ENCODE measurements at regions not wholly inside any gene's neighbourhood (a gene's known extent, or its start where the extent isn't known, plus 50 kb on each side); places are given as distances from the start of the nearest gene placed in this dataset.
"Not testable (repeated sequence)": the region's sequence is repeated elsewhere in the genome, so short reads cannot be mapped to it uniquely, and the experiment has no call there.

DNA sequence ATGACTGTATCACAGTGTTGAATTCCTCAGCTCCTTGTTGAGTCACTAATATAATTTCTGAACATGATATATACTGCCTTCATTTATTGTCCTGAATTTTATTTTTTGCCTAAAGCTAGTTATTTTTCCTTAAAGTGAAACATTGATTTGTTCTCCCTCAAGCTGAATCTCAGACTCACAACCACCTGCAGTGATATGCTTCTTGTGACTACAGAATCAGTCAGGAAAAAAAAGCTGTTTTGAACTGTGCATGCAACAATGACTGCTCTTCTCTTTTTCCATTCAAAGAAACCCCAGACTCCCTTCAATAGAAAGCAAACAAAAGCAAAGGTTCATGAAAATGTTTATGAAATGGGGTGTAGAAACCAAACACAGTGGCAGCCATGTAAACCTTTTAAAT lies 470.2 kb upstream of the CHD1 start:
- DNase-seq = no peak

DNA sequence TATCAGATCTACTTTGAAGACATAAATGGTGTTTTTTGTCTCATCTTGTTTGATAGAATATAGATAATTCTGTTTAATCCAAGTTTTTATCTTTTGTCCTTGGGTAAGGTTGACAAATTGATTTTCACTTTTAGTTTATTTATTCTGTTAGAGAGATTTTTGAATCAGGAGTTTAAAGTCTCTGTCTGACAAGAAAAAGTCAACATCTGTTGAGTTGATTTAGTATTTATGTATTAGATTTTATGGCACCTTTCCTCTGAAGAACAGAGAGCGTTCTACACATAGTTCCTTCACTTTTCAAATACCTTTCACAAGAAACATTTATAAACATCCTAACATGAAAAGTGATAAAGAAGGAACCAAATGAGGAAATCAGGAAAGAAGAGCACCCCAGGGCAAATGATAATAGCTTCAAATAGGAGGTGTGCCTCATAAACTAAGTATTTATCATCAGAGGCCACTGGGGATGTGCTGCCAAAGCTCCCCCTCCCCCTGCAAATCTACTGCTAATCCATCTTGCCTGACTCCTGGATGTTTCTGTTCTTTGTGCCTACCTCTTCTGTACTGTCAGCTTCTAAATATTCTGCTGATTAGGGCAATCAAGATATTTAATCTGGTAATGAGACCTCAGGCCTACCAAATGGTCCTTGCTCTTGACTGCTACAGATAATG lies 457.7 kb upstream of the CHD1 start:
- no peak for DNase-seq

DNA sequence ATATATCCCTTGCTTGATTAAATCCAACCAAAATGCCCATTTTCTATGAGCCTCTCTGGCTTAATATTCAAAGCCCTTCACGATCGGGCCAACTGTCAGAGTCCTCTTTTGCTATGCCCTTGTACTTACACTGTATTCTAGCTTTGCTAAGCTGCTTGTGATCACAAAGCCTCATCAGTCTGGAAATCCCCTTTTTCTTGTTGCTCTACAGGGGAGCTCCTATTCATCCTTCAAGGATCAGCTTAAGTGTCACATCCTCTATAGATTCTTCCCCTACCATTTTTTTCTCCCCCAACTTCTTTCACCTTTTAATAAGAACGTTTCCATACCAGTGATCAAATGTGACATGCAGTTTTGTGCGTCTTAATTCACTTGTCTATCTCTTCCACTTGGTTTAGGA lies 450.4 kb upstream of the CHD1 start:
- no peak for DNase-seq

DNA sequence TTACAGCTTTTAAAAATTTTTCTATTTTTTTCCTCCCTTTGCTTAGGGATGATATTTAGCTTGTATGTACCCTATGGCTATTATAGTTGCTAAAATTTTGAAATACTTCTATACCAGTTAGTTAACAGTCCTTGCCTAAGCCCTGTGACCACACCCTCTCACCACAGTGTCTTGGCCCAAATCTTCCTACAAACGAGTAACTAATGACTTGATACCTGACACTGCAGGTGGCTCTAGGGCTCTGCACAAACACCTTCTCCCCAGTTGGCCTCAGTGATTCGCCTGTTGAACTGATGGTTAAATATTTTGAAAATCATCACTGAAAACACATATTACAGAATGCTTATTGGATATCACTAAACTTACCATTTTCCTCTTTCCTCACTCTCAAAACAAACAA lies 449.6 kb upstream of the CHD1 start:
- DNase-seq = no peak

DNA sequence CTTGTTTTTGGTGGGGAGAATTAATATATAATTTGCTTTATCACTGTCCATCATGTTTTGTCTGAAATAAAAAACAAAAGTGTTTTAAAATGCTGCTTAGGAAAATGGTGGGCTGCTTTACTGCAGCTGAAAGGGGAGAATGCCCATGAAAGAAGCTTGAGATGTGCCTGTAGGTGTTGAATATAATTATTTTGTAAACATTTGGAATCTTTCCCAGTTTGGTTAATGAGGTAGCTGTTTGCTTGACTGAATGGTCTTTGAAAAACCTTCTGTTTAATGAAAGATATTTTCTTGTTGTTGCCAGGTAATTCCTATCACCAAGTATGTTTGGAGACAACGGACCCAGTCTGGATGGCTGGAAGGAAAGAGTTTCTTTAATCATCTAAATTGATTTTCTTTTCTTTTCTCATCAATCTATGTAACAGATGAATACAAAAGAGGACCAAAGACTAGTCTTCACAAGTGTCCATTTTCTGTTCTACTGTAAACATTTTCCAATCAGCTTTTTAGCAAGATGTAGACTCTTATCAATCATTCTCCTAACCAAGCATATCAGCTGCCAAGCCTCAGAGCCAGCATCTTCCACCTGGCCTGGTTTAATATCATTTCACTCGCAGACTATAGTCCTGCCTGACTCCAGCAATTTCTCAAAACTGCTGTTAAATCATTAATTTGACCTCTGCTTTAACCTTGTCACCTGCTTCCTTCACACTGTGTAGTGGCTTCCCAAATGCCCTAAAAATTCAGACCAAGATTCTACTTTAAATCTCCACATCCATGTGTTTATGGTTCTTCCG lies 441.2 kb upstream of the CHD1 start:
- DNase-seq = no peak

DNA sequence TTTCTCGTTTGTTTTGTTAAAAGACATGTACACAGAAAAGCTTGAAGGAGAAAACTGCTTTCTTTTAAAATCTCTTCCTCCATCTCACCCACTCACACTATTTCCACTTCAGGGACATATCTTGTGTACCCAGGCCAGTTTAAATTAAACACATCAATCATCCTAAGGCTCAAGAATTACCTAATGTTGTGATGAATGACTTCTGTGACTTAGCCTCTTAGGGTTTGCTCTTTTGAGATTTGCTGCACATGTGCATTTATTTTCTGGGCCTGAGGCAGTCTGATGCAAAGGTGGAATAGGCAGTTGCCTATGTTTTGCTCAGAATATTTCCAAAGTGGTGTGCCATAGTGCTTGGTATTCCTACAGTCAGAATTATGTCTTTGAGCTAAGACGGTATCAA lies 439.9 kb upstream of the CHD1 start:
- no peak for DNase-seq

DNA sequence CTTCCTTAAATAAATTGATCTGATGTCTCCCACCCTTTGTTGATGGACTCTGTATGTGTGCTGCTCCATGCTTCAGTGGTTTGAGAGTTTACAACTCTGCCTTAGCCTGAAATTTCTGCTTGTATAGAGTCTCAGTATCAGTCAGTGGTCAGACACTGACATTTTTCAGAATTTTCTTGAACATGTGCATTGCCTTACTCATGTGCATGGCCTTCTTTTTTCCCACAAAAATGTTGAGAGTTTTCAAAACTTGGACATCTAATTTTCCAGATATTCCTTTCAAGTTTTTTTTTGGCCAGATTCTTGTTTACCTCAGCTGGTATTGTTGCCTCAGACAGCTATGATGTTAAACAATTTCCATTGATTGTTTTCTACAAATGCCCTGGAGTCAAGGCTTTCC lies 427.1 kb upstream of the CHD1 start:
- DNase-seq = no peak

DNA sequence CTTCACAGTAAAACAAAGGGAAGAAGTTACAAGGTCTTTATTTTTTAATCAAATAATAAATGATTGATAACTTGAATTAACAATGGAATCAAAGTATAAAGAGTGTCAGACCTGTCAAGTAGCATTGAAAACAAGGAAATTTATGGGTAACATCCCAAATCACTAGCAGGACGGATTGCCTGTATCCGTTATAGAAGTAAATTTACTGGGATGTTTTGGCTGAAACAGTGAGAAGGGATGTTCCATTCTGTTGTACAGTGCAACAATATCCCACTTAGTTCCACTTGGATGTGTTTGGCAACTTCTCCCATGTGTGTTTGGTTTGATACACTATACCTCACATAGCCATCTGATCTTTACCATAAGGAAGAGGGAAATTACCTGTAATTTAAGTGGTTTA lies 421.0 kb upstream of the CHD1 start:
- no peak for DNase-seq

DNA sequence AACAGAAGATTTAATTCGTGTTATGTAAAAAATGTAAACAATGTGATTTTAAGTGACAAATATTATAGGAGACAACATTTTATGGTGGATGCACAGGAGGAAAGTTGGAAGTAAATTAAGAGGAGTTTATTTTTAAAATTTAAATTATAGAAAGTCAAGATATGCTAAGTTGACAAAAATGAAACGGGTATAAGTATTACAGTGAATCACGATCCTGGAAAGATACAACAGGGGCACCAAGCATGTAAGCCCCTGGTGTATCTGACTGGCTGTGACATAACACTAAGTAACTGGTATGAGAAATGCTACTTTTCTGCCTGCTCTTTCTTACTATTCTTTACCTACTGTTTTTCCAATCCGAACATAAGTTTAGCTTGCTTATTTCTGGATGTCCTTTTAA lies 419.8 kb upstream of the CHD1 start:
- no peak for DNase-seq

DNA sequence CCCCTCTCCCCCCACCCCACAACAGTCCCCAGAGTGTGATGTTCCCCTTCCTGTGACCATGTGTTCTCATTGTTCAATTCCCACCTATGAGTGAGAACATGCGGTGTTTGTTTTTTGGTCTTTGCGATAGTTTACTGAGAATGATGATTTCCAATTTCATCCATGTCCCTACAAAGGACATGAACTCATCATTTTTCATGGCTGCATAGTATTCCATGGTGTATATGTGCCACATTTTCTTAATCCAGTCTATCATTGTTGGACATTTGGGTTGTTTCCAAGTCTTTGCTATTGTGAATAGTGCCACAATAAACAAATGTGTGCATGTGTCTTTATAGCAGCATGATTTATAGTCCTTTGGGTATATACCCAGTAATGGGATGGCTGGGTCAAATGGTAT lies 411.0 kb upstream of the CHD1 start:
- DNase-seq = not testable (repeated sequence)

DNA sequence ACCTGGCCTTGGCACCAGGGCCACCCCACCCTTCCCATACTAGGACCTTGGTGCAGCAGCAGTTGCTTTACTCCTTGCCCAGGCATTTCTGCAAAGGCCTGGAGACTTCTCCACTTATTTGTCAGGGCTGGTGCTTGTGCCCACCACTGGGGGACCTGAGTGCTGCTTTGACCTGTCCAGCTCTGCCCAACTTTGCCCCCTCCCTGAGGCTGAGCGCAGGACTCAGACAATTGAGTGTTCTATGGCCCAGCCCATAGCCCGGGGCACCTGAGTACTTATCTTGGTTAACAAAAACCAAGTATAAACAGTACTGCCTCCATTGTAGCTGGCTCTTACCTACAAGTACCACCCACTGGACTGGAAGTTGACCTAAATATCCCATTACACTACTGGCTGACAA lies 406.1 kb upstream of the CHD1 start:
- no peak for DNase-seq

DNA sequence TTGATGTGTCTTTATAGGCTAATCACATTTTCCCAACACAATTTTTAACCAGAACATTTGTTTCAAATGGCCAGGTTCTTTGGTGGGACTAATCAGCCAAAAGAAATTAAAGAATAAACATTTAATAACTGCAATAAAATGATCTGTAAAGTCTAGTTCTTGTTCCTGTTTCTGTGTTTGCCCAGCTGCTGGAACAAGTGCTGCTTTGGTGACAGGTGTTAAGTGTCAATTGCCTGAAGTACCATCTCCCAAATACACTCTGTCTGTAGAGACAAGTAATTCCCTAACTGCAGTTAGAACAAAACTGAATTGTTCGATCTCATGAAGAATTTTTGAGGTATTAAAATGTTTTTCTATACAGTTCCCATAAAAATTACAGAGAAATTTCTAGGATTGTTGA lies 402.3 kb upstream of the CHD1 start:
- no peak for DNase-seq

DNA sequence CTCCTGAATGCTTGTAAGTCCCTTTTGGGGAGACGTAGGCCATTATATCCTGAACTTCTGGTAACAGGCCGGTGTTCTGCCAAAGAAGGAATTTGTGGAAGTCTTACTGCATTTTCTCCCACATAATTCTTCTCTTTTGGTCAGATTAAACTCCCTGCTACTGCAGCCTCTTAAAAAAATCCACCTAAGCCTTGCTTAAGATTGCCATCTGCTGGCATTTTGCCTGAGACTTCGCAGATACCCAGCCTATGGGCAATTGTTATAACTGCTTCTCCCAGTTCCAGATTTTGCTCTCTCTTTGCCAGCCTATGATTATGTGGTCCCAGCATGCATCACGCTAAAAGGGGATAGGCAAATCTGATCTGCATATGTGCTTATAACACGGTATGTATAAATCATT lies 391.6 kb upstream of the CHD1 start:
- no peak for DNase-seq

DNA sequence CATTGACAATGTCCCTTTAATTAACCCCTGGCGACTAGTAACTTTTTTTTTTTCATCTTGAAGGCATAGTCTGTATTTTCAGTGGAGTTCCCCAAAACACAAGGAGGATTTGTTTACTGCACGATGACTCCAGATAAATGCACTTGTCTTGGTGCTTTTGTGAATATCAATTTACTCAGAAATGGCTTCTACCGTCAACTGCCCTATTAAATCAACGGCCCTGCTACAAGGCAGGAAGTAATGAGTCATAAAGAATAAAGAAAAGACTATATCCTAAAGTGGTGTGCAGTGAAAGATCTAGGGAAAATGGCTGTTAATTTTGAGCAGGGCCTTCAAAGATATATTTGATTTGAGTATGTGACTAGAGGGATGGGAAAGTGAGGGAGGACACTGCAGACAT lies 388.3 kb upstream of the CHD1 start:
- no peak for DNase-seq

DNA sequence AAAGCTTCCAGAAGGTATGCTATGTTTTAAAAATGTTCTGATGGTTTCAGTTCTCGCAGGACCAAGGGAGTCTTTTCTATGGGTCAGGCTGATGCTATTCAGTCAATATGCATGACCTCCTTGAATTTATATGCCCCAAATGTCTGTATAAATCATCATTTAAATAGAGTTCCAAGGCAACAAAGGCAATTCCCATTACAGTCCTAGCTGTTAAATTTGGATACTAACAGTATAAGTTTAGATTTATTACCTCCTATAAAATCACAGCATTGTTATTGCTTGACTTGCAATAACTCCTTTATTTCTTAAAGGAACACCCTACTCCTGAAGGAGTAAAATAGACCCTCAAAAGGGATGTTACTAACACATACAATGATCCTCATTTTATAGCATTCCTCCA lies 387.7 kb upstream of the CHD1 start:
- no peak for DNase-seq

DNA sequence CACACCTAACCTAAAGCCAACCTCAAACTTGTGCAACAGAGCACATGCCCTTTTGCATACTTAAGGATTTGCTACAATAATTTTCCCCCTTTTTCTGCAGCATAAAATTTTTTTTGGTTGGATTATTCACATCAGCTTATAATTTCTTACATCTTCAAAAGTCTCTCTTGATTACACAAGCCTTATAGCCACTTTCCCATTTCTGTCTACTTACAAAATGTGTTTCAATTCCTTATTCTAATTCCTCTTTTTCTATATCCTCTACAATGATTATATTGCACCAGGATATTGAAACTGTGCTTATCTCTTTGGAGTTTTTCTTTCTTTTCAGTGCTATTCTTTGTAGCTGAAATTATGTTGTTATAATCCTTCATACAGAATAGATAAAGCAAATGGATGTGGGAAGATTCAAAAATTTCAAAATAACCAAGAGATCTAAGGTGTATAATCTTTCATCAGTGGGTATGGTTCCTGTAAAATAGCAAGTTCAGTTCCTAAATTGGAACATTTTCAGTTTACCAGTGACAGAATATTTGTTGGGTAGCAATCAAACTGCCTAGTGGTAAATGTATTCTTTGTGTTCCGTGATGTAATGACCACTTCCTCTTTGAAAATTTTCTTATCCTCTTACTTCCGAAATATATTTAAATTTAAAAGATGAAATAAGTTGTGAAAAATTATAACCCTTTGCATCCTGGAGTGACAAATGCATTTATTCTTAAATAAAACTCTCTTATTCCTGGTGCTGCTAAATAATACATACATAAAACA lies 386.8 kb upstream of the CHD1 start:
- no peak for DNase-seq

DNA sequence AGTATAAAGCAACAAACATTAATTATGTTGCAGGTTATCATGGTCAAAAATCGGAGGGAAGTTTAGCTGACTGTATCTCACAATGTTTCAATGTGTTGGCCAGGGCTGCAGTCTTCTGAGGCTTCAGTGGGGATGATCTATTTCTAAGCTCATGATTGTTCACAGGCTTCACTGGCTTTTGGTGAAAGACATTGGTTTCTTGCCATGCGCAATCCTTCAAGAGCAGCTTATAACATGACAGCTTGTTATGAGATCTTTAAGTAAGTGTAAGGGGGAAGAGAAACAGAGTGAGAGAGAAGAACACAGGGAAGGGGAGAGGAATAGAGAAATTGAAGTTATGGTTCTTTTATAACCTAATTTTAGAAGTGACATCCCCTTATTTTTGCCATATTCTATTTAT lies 385.9 kb upstream of the CHD1 start:
- DNase-seq = no peak

DNA sequence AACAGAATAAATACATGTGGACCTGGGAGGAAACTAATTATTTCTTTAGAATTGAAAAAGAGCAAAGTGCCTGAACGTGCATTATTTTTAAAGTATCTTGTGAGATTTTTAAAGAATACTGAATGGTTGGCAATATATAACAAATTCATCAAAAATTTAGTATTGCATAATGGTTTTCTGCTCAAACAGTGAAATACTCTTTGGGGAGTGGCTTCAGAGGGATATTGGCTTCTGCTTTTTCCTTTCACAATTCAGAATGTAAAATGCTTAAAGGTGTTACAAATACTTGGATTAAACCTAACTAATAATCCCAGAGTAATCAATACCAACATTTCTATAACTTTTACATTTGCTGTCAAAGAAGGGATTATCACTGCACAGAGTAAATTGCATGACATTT lies 379.3 kb upstream of the CHD1 start:
- no peak for DNase-seq

DNA sequence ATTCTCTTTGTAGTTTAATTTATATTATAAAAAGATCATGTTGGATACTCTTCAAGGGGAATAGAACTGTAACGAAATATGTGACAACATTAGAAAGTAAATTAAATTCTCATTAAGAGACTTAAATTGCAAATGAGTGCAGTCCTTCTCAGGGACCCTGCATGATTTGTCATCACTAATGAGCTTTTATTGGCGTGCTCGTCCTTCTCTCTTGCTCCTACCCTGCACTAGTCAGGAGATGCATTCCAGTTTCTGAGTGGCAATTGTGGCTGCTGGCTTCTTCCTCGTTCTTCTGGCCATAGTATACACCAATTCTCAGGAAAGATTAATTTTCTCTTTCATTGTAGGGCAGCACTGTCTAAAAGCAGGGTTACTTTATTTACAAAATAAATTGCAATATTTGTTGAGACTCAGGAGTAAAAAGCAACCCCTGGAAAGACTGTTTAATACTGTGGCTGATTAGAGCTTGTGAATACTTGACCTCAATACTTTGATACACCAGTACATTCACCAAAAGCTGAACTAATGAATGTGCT lies 376.3 kb upstream of the CHD1 start:
- no peak for DNase-seq

DNA sequence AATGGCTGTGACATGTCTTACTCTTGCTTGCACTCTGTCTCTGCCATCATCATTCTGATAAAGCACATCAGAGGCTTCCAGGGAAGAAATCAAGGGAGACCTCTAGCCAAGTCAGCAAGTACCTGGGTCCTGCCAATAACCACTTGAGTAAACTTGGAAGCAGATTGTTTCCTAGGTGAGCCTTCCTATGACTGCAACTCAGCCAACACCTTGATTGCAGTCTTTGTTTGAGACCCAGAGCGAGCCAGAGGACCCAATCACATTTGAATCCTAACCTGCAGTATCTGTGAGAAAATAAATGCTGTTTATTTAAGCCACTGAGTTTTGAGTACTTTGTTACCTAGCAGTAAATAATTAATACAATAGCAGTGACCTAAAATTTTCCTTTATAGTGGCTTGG lies 356.8 kb upstream of the CHD1 start:
- no peak for DNase-seq

DNA sequence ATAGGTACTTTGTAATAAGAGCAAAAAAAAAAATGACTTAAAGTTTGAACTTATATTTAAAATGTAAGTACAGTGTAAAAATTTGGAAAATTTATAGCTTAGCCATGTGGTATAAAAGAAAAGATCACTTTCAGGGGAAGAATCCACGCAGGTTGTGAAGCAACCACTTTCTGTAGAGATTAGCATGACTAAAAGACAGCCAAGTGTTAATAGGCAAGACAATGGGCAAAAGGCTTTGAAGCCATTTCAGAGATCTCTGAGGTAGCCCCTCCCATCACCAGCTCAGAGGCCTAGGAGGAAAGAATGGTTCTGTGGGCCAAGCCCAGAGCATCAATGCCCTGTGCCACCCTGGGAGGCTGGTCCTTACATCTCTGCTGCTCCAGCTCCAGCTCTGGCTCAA lies 346.3 kb upstream of the CHD1 start:
- DNase-seq = no peak

DNA sequence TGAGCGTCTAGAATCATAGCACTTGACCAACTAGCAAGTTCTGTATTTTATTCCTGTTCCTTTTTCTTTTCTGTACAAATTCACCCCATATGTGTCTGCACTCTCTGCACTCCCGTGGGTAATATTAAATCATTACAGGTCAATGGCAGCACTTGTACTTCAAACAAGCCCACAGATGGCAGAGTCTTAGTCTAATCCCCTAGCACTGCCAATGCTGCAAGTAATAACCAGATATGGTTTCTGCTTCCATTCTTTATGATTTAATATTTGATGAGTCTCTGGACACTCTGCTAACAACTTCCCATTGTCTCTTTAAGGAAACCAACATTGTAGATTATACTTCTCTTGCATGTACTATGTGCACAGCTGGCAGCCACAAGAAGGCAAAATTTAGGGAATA lies 343.8 kb upstream of the CHD1 start:
- DNase-seq = no peak

DNA sequence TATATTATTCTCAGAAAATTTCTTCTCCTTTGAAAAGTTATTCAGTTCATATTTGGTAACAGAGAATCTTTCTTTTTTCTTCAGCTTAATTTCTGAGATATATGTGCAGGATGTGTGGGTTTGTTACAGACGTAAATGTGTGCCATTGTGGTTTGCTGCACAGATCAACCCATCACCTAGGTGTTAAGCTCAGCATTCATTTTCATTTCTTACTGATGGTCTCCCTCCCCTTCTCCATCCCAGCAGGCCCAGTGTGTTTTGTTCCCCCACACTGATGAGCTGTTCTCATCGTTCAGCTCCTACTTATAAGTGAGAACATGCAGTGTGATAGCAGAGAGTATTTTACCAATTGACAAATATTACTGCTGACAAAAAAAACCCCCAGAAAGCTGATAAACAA lies 330.0 kb upstream of the CHD1 start:
- DNase-seq = no peak

DNA sequence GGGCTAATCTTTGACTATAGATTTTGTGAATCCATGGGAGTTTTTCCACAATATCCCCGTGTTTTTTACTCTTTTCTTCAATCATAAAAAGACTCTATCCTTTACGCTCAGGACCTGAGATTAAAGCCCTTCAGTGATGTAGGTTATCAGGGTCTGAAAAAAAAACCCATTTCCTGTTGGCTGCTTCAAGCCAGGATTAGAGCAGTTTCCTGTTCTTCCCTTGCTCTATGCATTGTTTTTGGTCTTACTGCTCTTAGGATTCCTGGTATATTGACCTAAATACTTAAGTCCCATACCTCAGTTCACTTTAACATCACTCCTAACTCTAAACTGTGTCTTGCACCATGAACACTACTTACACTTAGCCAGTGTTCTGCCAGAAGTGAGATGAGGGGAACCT lies 319.3 kb upstream of the CHD1 start:
- no peak for DNase-seq
